NB4 (cell line): ENCODE measurements at regions not wholly inside any gene's neighbourhood (a gene's known extent, or its start where the extent isn't known, plus 50 kb on each side); places are given as distances from the start of the nearest gene placed in this dataset.

Source experiments
- DNase-seq: peaks from one replicate; pipeline ENCODE4 v3.0.0; 2010; ENCODE audit warnings: low read depth
- H3K4me3 ChIP-seq: one replicate; pipeline ENCODE4 v1.5.1; 2011; ENCODE audit warnings: mild to moderate bottlenecking, low read depth, low read length, moderate library complexity
- CTCF ChIP-seq: IDR thresholded peaks from one replicate; pipeline ENCODE4 v1.5.1; 2012; ENCODE audit warnings: low read depth, low read length
- MYC ChIP-seq: IDR thresholded peaks from 2 replicates; pipeline ENCODE4 v1.6.1; 2011; ENCODE audit warnings: low read depth, low read length
- POLR2A ChIP-seq: IDR thresholded peaks from 2 replicates; pipeline ENCODE4 v1.6.1; 2011; ENCODE audit warnings: mild to moderate bottlenecking; ENCODE audit not compliant: insufficient read length; ENCODE audit errors: extremely low read depth
- TF ChIP-seq, protein P1 (sequence below): IDR thresholded peaks from 2 replicates; pipeline ENCODE4 v1.6.1; 2011; ENCODE audit warnings: low read depth, low read length

GRCh38 chr6:130518588-130518987 is 152.8 kb downstream of the TMEM200A start:
- no peak overlapping the region for H3K4me3 ChIP-seq
- TF ChIP-seq MYC (no peak), CTCF (no peak), POLR2A (no peak)
- TF ChIP-seq, protein P1, sequence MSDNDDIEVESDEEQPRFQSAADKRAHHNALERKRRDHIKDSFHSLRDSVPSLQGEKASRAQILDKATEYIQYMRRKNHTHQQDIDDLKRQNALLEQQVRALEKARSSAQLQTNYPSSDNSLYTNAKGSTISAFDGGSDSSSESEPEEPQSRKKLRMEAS, result no peak
- no peak for DNase-seq

DNA sequence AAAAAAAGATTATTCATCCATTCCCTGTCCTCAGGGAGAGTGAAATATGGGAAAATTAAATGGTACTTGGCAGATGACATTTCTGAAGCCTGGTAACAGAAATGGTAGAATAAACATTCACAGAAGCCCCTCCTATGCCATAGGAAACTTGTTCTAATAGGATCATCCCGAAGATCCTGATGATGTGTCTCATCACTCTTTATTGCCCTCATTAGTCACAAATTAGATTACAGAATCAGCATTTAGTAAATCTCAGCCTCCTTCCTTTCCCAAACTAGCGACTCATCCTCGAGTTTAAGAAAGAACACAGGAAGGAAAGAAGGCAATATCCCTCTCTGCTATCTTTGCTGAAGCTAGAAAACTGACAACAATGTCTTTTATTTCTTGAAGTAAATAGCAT is 154.4 kb downstream of the TMEM200A start:
- TF ChIP-seq MYC (no peak), CTCF (no peak), POLR2A (no peak)
- TF ChIP-seq, protein P1, result no peak
- H3K4me3 ChIP-seq, result no peak overlapping the region
- DNase-seq, result no peak

- H3K4me3 ChIP-seq, result no peak overlapping the region
- no peak for DNase-seq
- no peak for TF ChIP-seq CTCF
- TF ChIP-seq POLR2A, result no peak
Measured at GRCh38 chr6:130520801-130521200, 155.0 kb downstream of the TMEM200A start.

GRCh38 chr6:130524552-130524951 is 158.7 kb downstream of the TMEM200A start:
- no peak overlapping the region for H3K4me3 ChIP-seq
- no peak for DNase-seq
- TF ChIP-seq MYC, result no peak
- TF ChIP-seq, protein P1, result no peak
- TF ChIP-seq POLR2A, result no peak

DNA sequence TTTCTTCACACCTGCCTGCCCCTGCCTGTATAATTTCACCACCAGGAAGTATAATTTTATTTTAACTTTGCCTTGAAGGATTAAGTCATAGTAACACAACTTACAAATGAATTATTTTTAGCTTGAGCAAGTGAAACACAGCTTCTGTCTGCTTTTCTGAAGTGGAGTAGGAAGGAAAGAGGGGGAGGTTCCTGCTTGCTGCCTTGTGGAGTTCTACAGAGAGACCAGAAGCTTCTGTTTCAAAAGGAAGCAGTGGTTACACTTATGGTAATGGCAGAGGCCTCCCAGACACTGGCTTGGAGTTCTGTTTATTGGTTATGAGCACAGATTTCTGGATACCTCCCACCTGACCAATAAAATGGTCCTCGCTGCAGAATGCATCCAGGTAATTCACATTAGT is 159.6 kb downstream of the TMEM200A start:
- no peak for DNase-seq
- TF ChIP-seq POLR2A (no peak), CTCF (no peak), MYC (no peak)
- TF ChIP-seq, protein P1, result no peak
- H3K4me3 ChIP-seq, result no peak overlapping the region

- no peak for TF ChIP-seq MYC
- TF ChIP-seq, protein P1, result no peak
- no peak for TF ChIP-seq POLR2A
- no peak for TF ChIP-seq CTCF
- no peak for DNase-seq
- H3K4me3 ChIP-seq, result no peak overlapping the region
Measured at GRCh38 chr6:130526466-130526865, 160.6 kb downstream of the TMEM200A start.
